ENCODE measurements at regions not wholly inside any gene's neighbourhood (a gene's known extent, or its start where the extent isn't known, plus 50 kb on each side); places are given as distances from the start of the nearest gene placed in this dataset.

DNA sequence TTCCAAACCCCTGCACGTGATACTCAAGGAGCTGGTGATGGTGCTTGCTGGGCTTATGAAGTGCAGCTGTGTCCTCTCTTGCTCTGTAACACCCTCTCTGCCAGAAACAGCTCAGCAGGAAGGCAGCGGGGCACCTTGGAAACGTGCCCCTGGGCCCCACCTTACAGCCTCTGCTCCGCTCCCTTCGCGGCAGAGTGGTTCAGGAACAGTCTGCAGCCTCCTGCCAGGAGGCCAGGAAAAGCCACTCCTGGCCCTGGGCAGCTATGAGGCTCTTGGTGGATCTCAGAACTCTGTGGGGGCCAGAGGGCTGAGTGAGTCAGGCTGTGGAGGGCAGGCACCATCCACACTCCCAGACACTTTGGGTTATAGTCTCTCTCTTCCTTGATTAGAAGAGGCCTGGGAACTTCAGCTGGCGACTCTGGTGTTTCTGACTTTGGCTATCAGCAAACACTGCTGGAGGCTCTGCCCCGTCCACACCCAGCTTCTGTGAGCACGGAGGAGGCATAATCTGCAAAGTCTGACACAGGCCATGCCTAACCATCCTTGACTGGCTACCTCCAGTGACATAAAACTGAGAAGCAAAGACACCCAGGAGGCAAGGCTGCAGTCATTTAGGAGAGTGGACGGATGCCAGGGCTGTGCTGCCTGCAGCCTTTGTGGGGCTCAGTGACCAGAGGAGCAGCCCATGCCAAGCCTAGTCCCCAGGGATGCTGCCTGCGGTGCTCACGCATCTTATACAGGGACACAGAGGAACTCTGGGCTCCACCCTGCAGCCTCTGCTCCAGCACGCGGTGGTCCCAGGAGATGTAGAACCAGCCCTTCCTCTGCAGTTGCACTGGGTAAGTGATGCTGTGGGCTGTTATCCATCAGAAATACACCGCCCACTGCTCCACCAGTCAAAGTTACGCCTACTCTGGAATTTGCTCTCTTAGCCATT lies 65.3 kb downstream of the METRNL start:
- no peak for DNase-seq

DNA sequence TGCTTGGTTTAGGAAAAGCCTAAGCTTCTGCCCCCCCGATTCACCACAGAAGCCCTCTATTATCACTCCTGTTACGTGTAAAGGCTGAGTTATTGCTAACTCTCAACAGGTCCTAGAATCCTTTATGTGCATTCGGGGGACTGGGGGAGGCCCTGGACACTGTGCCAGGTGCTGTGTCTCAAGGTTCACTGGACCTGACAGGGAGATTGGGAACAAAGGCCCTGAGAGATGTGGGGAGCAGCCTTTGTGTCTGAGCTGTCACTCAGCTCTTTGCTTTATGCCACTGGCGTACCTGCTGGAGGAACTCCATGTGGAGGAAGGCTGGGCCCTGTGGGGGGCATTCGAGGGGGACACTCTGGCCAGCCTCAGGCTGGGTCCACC lies 65.9 kb downstream of the METRNL start:
- no peak for DNase-seq

DNA sequence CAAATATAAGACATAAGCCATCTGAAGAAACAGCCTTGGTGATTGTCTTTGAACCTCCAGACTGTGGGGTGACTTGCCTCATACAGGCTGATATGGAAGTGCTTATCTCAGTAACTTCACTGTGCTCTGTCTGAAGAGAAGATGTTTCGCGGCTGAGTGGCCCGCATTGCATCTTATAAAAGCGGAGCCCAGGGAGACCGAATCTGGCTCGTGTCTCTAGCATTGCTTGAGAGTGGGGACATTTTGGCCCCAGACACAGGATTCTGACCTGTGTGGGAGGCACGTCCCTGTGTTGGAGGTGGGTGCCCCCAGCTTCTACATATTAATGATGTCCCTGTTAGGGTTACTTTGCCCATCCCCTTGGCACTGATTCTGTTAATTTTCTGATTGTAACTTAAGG lies 66.4 kb downstream of the METRNL start:
- DNase-seq: no peak

DNA sequence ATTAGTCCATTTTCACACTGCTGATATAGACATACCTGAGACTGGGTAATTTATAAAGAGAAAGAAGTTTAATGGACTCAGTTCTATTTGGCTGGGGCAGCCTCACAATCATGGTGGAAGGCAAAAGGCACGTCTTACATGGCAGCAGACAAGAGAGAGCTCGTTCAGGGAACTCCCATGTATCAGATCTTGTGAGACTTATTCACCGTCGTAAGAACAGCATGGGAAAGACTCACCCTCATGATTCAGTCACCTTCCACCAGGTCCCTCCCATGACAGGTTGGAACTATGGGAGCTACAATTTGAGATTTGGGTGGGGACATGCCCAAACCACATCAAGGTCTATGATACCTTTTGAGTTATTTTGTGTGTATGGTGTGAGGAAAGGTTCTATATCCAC lies 66.9 kb downstream of the METRNL start:
- no peak for DNase-seq

DNA sequence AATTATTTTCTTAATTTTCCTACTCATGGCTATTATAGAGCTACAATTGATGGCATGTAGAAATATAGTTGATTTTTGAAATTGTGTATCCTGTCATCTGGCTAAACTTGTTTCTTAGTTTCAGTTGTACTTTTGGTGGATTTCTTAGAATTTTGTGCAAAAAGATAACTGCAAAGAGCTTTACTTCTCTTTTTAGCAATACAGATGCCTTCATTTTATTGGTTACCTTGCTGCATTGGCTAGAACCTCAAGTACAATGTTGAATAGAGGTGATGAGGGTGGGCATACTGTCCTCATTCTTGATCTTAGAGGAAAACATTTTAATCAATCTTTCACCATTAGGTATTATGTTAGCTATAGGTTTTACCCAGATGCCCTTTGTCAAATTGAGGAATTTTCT lies 67.9 kb downstream of the METRNL start:
- DNase-seq: no peak

DNA sequence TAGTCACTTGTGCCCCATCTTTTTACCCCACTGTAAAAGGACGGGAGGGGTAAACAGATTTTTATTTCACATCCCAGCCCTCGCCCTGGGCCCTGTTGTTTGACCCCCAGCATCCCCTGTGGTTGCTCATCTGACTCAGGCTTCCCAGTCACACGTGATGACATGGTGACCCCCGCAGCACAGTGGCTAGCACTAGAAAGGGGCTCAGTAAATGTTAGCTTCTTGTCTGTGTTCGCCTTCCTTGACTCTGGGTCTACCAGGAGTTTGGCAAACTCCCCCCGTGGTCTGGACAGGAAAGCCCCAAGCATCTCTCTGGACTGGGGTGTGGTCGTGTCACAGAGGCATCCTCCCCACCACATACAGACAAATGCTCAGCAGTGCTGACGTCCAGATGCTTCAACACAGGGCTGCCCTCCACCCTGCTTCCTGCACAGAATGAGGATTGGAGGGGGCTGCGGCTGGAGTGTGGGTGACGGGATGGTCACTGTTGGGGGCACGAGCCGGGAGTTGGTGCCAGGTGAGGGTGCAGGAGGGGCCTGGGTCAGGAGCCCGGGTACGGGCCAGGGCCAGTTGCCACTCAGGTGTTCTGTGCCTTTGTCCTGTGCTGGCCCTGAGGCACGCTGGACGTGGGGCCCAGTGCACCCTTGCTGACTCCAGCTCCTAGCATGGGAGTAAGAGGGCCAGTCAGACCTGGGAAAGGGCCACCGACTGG lies 69.1 kb downstream of the METRNL start:
- DNase-seq: no peak

DNA sequence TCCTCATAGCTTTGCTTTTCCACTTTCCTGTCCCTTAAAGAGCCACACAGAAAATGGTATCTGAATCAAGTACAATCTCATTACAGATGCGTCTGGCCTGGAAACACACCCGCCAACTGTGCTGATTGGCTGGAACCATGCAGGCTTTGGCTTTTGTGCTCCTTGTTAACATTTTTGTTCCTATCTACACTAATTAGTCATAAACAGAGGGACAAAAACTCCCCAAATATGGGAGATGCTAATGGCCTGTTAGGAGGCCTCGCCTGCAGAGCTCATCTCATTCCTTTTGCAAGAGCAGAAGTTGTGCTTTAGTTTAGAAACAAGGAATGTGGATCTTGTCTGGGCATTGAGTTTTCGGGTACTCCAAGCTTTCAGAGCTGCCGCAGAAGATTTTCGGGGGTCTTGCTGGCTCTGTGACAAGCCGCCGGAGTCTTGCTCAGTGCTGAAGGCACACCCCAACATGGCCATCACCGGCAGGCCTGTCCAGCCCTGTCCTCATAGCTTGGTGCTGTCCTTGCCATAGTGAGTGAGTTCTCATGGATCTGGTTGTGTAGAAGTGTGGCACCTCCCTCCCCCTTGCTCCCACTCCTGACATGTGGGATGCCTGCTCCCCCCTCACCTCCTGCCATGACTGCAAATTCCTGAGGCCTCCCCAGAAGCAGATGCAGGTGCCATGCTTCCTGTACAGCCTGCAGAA lies 69.8 kb downstream of the METRNL start:
- no peak for DNase-seq

DNA sequence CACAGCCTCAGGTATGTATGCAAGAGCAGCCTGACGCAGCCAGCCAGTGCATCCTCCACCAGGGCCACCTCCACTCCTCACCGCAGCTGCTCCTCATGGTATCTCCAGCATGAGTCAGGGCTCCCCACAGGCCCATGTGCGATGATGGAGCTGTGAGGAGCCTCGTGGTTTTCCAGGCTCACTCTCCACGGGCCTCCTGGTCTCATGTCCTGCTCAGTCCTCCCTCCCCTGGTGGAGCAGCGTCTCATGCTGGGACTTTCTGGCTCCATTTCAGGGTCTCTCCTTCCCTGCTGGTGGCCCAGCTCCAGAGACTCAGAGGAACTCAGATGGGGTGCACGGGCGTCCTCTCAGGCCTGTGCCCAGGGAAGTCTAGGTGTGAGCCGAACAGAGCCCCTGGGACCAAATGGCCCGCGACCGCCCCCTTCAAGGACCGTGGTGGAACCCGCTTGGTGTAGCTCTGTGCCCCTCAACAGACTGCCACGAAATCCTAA lies 70.4 kb downstream of the METRNL start:
- no peak for DNase-seq

DNA sequence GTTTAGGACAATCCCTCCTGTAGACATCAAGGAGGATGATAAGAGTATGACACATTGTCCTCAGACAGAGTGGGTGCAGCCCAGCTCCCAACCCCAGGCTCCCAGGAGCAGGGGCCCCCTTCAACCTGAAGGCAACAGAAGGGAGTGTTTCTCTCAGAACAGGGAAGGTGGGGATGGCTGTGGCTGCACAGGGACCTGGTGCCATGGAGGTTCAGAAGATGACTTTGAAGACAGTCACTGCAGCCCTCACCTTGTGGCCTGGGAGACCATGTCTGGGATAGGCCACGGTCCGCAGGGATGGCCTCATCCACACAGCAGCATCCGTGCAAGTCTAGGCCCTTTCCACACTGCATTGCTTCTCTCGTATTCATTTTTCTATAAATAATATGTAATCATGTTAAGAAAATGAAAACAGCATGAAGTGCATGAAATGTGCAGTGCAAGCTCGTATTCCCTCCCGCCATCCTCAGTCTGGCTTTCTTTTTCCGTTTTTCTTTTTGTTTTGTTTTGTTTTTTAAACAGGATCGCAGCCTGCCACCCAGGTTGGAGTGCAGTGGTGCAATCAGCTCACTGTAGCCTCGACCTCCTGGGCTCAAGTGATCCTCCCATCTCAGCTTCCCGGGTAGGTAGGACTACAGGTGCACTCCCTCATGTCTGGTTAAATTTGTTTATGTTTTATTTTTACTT lies 71.1 kb downstream of the METRNL start:
- DNase-seq: no peak

DNA sequence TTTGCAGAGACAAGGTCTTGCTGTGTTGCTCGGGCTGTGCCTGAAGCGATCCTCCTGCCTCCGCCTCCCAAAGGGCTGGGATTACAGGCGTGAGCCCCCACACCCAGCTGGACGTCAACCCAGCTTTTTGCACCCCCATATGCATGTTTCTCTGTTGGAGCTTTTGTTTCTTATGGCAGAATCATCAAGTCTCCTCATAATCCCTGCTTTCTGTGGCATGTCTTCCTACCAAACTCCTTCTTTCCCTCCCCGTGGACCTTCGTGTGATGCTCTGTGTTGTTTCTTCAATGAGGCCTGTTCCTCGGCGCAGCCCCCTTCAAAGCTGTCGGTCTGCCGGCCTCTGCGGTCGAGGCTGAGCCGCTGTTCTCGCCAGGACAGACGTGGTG lies 71.6 kb downstream of the METRNL start:
- DNase-seq: no peak

DNA sequence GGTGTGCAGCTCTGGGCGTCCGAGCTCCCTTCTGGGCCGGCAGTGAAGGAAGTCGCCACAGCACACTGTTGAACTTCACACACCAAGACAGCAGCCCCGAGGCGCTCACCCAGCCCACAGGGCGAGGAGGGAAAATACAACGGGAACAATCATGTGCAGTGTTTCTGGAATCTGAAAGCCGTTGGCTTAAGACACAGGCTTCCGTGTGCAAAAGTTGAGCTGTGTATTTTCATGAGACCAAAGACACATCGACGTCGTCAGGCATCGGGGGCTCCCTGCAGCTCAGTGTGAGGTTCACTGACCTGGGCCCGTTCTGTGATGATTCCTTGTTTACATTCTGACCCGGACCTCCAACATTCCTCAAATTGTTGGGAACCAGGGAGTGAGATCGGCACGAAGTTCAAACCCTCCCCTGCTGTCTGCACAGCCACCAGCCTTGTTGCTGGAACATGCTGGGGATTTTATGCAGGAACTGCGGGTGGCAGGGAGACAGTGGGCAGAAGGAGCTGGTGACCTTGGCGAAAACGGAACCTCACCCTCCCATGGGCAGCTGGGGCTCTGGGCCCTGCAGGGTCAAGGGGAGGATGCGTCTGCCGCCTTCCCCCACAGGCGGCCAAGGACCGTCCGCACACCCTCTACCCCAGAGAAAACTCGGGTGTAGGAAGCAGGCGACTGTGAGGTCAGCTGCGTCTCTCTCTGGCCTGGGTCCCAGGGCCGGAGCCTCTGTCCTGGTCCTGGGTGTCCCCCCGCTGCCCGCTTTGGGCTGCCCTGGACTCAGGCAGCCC lies 72.2 kb downstream of the METRNL start:
- no peak for DNase-seq

DNA sequence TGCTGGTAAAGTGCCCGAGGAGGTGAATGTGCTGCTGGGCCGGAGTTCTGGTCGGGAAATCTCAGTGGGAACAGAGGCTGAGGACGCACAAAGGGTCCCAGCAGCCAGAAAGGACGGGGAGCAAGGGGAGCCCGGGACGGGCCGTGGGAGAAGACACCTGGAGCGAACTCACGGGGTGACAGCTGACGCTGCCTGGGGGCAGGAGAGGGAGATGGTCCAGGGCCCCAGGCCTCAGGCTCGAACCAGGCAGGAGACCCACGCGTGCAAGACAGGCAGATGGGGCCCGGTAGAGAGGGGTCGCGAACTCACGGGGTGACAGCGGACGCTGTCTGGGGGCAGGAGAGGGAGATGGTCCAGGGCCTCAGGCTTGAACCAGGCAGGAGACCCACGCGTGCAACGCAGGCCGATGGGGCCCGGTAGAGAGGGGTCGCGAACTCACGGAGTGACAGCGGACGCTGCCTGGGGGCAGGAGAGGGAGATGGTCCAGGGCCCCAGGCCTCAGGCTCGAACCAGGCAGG lies 72.9 kb downstream of the METRNL start:
- no peak for DNase-seq

DNA sequence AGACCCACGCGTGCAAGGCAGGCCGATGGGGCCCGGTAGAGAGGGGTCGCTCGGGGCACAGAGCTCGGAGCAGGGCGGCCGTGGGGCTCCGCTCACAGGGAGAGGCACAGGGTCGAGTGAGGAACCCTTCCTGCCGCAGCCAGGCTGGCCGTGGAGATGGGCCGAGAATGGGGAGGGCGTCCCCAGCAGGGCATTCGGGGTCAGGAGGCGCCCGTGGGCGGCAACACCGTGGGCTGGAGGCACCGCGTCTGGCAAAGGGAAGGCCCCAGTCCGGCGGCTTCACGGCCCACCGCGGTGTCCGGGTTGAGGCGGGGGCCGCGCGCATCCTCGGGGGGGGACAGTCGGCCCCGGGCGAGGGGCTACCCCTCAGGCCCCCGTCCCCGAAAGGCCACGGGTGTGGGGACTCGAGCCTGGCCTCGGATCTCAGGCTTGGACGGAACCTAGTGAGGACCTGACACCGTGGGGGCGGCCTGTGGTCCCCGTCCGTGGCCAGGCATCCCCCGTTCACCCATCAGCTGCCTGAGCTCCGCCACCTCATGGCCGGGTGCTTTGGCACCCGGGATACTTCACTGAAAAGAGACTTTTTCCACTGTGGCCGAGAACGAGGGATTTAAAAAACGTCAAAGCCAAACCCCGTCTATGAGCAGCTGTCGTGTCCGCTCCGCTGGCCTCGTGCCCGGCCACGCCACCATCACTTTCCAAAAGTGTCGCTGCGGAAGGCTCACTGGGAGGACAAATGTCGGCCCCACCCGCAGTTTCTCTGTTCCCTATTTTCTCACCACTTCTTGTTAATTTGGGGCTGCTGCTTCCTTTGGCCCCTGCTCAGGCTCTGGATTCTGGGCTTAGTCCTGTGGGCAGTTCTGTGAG lies 73.6 kb downstream of the METRNL start:
- no peak for DNase-seq

DNA sequence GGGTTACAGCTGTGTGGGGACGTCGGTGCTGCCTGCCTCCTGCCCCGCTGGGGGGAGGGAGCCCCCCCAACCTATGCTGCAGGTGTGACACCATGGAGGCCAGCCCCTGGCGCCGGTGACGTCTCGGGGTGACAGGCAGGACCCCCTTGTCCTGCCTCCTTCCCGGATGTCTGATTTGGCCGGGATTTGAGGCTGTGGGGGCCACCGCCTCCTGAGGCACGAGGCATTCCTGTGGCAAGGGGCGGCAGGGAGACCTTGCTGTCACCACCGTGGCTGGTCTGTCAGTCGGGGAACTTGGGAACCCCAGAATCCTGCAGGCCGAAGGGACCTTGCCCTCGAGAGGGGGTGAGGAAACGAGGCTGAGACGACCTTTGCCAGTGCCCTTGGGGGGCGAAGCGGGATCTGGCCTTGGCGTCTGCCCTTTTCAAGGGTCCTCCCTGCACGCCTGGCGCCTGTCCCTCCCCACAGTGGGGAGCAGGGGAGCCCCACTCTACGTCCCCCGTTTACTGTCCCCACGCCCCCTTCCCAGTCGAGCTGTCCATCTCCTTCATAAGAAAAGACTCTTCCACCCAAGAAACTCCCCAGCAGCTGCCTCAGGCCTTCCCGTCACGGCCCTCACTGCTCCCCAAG lies 74.4 kb downstream of the METRNL start:
- no peak for DNase-seq

DNA sequence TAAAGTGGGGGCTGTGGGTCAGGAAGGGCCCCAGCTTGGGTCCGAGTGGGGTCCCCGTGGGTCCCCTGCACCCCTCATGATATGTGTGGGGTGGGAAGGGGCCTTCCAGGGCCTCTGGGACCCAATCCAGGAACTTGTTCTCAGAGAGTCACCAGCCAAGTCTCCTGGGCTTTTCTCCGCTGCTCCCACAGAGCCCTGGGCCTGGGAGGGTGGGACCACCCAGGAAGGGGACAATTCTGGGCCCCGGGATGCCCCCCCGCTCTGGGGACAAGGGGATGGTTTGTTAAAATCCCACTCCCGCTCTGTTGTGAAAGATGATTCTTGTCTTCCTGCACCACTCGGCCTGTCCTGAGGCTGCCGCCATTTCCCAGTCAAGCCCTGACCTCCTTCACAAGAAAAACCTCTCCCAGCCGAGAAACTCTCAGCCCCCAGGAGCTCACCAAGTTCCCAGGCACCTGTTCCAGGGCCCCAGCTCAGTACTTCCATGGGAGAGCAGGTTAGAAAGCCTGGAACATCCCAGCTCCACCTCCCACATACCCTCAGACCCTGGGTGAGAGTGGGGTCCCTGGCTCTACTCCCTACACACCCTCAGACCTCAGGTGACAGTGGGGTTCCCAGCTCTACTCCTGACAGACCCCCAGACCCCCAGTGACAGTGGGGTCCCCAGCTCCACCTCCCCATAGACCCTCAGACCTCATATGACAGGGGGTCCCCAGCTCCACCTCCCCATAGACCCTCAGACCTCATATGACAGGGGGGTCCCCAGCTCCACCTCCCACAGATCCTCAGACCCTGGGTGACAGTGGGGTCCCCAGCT lies 75.1 kb downstream of the METRNL start:
- no peak for DNase-seq

DNA sequence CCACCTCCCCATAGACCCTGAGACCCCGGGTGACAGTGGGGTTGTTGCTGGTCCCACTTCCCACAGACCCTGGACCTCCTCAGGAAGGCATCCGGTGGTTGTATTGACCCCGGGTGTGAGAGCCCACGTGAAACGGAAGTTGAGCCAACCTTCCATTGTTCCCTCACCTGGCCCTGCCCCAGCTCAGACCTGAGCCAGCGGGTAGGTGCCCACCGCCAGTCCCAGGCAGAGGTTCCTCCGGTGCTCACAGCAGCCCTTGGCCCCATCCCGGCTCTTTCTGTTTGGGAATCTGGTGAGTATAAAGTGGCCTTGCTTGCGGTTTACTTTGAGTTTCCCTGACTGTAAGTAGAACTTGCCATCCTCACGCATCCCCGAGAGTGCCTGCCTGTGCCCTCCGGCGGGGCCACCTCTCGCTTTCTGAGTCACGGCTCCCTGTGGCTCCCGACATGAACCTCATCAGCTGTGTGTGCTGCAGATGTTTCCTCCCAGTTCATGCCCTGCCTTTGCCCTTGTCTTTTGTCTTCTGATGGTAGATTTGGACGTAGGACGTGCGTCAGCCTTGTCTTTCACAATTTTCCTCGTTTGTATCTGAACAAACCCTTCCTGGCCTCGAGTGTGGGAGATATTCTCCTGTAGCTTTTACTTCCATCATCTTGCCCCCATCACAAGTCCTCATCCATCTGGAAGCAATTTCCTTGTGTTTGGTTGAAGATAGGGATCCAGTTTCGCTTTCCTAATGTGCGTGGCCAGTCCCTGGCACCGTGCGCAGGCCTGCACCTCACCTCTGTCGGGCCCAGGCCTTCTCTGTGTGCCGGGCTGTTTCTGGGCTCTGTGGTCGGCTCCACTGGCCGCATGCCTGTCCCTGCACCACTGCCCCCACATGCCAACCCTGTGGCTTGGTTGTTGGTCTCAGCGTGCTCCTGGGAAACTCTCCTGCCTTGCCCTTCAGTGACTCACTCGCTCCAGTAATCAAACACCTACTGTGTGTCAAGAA lies 76.0 kb downstream of the METRNL start:
- no peak for DNase-seq

DNA sequence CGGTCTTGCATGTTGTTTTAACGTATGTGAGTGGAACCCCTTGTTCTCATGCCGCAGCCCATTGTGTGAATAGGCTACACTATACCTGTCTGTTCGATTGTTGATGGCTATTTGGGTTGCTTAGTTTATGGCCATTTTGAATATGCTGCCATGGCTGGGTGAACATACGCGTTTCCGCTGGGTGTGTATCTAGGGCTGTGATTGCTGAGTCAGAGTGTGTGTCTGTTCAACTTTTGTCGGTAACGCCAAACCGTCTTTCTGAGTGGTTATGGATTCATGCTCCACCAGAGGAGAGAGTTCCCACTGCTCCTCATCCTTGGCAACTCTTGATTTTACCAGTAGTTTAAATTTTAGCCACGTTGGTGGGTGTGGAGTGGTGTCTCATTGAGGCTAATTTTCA lies 77.0 kb downstream of the METRNL start:
- no peak for DNase-seq

Data from activated T-cell treated with anti-CD3 and anti-CD28 coated beads for 4 hours (primary cell).